ENCODE measurements at regions not wholly inside any gene's neighbourhood (a gene's known extent, or its start where the extent isn't known, plus 50 kb on each side); places are given as distances from the start of the nearest gene placed in this dataset.

- H3K4me3 ChIP-seq (ENCODE audit: low read depth, low read length): no peak overlapping the region
- peak; percentile 43 for DNase-seq (ENCODE audit: low read depth)
- TF ChIP-seq, protein P1, sequence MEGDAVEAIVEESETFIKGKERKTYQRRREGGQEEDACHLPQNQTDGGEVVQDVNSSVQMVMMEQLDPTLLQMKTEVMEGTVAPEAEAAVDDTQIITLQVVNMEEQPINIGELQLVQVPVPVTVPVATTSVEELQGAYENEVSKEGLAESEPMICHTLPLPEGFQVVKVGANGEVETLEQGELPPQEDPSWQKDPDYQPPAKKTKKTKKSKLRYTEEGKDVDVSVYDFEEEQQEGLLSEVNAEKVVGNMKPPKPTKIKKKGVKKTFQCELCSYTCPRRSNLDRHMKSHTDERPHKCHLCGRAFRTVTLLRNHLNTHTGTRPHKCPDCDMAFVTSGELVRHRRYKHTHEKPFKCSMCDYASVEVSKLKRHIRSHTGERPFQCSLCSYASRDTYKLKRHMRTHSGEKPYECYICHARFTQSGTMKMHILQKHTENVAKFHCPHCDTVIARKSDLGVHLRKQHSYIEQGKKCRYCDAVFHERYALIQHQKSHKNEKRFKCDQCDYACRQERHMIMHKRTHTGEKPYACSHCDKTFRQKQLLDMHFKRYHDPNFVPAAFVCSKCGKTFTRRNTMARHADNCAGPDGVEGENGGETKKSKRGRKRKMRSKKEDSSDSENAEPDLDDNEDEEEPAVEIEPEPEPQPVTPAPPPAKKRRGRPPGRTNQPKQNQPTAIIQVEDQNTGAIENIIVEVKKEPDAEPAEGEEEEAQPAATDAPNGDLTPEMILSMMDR (conservative IDR thresholded peaks at IDR 0.05; ENCODE audit: low read depth, low read length): no peak
Measured at GRCh38 chr2:150732064-150732463, 244.6 kb upstream of the RND3 start.

DNA sequence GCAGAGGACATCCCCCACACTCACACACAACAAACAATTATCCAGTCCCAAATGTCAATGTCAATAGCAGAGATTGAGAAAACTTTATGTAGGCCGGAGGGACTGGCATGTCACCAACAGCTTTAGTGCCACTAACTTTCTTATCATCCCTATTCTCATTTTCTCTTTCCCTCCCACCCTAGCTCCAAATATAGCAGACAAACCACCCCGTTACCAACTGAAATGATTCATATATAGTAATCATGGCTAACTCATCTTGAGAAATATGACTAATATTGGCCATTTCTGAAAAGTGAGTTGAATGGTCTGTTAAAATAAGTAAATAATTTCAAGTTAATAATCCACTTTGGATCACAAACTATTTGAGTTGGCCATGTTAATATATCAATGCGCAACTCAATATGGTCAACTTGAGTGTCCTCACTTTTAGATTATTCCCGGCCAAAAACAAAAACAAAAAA, 242.1 kb upstream of the RND3 start:
- TF ChIP-seq, protein P1 (conservative IDR thresholded peaks at IDR 0.05; ENCODE audit: low read depth, low read length): no peak
- DNase-seq (ENCODE audit: low read depth): no peak
- no peak overlapping the region for H3K4me3 ChIP-seq (ENCODE audit: low read depth, low read length)

DNA sequence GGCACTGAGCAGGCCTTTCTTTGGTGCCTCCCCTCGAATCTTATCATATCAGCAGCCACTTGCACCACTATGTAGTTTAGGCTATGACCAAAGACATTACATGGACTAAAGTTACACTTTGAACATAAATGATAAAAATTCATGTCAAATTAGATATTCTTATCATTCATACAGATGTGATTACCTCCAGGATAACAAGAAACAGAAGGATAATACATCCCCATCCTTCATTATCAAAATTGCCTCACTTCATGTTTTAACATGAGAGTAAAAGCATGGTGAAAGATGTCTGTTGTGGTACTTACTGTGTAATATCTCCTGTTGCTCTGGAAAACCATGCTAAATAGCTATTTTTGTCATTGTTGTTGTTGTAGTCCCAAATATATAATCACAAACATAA, 230.8 kb upstream of the RND3 start:
- TF ChIP-seq, protein P1 (conservative IDR thresholded peaks at IDR 0.05; ENCODE audit: low read depth, low read length): no peak

DNA sequence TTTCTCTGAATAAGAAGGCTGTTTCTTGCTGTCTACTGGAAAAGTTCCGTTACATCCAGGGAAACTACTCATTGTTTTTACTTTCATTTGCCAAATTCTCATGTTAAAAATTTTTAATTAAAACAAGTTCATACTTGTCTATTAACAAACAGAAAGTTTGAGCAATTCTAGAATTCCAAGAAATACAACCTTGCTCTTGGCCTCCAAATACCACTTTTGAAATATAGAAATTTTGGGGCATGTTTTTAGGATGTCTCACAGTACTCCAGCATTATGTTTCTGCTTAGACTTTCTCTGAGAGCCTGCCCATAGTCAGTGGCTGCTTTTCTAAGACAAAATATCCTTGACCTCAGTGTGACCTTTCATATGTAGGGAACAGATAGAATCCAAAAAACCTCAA, 228.7 kb upstream of the RND3 start:
- DNase-seq (ENCODE audit: low read depth): no peak
- no peak overlapping the region for H3K4me3 ChIP-seq (ENCODE audit: low read depth, low read length)
- TF ChIP-seq, protein P1 (conservative IDR thresholded peaks at IDR 0.05; ENCODE audit: low read depth, low read length): no peak

More for the DNA sequence above, 230.8 kb upstream of the RND3 start:
- no peak for DNase-seq (ENCODE audit: low read depth)
- no peak overlapping the region for H3K4me3 ChIP-seq (ENCODE audit: low read depth, low read length)

GRCh38 chr2:150715501-150715900, 228.0 kb upstream of the RND3 start:
- TF ChIP-seq, protein P1 (conservative IDR thresholded peaks at IDR 0.05; ENCODE audit: low read depth, low read length): no peak
- DNase-seq (ENCODE audit: low read depth): no peak
- H3K4me3 ChIP-seq (ENCODE audit: low read depth, low read length): no peak overlapping the region

DNA sequence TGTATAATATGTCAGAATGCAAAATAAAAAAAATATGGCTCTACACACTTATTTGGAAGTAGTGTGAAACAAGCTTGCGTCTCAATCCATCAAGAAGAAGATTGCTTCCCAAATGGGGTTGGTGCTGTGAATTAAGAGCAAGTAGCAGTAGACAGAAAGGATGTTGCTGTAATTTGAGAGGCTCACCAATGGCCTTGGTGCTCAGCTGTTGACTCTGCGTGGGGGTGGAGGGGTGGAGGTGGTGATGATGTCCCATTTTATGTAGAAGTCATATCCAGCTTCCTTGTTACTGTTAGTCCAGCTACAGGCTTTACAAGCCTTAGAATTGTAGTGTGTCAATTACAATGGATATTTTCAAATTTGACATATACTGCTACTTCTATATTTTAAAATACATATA, 223.4 kb upstream of the RND3 start:
- TF ChIP-seq, protein P1 (conservative IDR thresholded peaks at IDR 0.05; ENCODE audit: low read depth, low read length): no peak
- no peak overlapping the region for H3K4me3 ChIP-seq (ENCODE audit: low read depth, low read length)
- no peak for DNase-seq (ENCODE audit: low read depth)

DNA sequence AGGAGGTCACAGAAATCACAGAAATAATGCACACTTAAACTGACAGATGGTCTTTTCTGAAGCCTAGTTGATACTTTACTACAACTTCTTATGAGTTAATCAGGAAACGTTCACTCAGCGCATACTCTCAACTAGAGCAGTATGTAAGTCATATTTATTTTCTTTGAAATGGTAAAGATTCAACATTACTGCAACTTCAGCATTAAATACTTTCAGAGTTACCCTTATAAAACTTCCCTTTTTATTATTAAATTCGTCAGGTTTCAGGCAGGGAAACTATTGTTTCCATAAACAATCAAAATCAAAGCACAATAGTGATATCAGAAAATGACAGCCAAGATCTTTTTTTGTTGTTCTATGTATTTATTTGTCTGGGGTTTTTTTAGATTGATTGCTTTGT, 222.6 kb upstream of the RND3 start:
- DNase-seq (ENCODE audit: low read depth): no peak
- TF ChIP-seq, protein P1 (conservative IDR thresholded peaks at IDR 0.05; ENCODE audit: low read depth, low read length): no peak

More for the DNA sequence above, 222.6 kb upstream of the RND3 start:
- H3K4me3 ChIP-seq (ENCODE audit: low read depth, low read length): no peak overlapping the region
